CD14-positive monocyte (primary cell): ENCODE measurements at regions not wholly inside any gene's neighbourhood (a gene's known extent, or its start where the extent isn't known, plus 50 kb on each side); places are given as distances from the start of the nearest gene placed in this dataset.

Experiments
- DNase-seq, 3 donors: peaks; one replicate each; pipeline ENCODE4 v3.0.0-alpha.2; 2011 to 2022
- H2AFZ ChIP-seq: 2 replicates; pipeline ENCODE4 v1.6.0; 2012; ENCODE audit warnings: mild to moderate bottlenecking, low read depth, low read length, inconsistent platforms; ENCODE audit not compliant: insufficient read depth, poor library complexity, severe bottlenecking
- H3K27ac ChIP-seq, 2 donors: 1 replicate in 1 of 2; 2 replicates in 1 of 2; pipeline ENCODE4 v1.5.1; 2012 to 2013; ENCODE audit warnings: low read length in 2 of 2, control low read depth in 1 of 2, inconsistent platforms in 1 of 2, low read depth in 1 of 2, mild to moderate bottlenecking in 1 of 2
- H3K27me3 ChIP-seq, 2 donors: one replicate each; pipeline versions ENCODE4 v1.6.0 to v1.6.1; 2011 to 2013; ENCODE audit warnings: low read length in 2 of 2; ENCODE audit not compliant: control insufficient read depth in 2 of 2, insufficient read depth in 2 of 2
- H3K36me3 ChIP-seq, 2 donors: replicated peaks in 1 of 2; 1 replicate in 1 of 2; 2 replicates in 1 of 2; pipeline versions ENCODE4 v1.5.1 to v1.6.1; 2012 to 2013; ENCODE audit warnings: low read length in 2 of 2, control low read depth in 1 of 2, inconsistent platforms in 1 of 2, mild to moderate bottlenecking in 1 of 2; ENCODE audit not compliant: insufficient read depth in 2 of 2, control insufficient read depth in 1 of 2
- H3K4me1 ChIP-seq, 2 donors: 1 replicate in 1 of 2; 2 replicates in 1 of 2; pipeline versions ENCODE4 v1.5.1 to v1.6.1; 2012 to 2013; ENCODE audit warnings: low read length in 2 of 2, control low read depth in 1 of 2, inconsistent platforms in 1 of 2, mild to moderate bottlenecking in 1 of 2, moderate library complexity in 1 of 2; ENCODE audit not compliant: insufficient read depth in 2 of 2, control insufficient read depth in 1 of 2
- H3K4me2 ChIP-seq: replicated peaks from 2 replicates; pipeline ENCODE3; 2012; ENCODE audit warnings: low read length, moderate library complexity, mild to moderate bottlenecking; ENCODE audit not compliant: poor library complexity, severe bottlenecking; ENCODE audit errors: extremely low read depth
- H3K4me3 ChIP-seq, 3 experiments: fragments of 200-600 bp in 1 of 3; sonication (generic) in 1 of 3; replicated peaks in 1 of 3; 1 replicate in 2 of 3; 2 replicates in 1 of 3; pipeline ENCODE4 v1.5.1; 2011 to 2013; ENCODE audit warnings: low read length in 3 of 3, mild to moderate bottlenecking in 3 of 3, control low read depth in 2 of 3, low read depth in 2 of 3, inconsistent platforms in 1 of 3, moderate library complexity in 1 of 3
- H3K79me2 ChIP-seq: 2 replicates; pipeline ENCODE4 v1.6.0; 2012; ENCODE audit warnings: mild to moderate bottlenecking, control low read depth, inconsistent platforms, low read length, moderate library complexity; ENCODE audit not compliant: insufficient read depth
- H3K9ac ChIP-seq: 2 replicates; pipeline ENCODE4 v1.6.0; 2017; ENCODE audit warnings: low read length, mild to moderate bottlenecking; ENCODE audit not compliant: insufficient read depth, poor library complexity, severe bottlenecking
- H3K9me3 ChIP-seq, 2 donors: replicated peaks in 1 of 2; 1 replicate in 1 of 2; 2 replicates in 1 of 2; pipeline versions ENCODE4 v1.5.1 to v1.6.1; 2012 to 2013; ENCODE audit warnings: low read length in 2 of 2, control low read depth in 1 of 2; ENCODE audit not compliant: control insufficient read depth in 1 of 2, insufficient read depth in 1 of 2
- H4K20me1 ChIP-seq: 2 replicates; pipeline ENCODE4 v1.6.0; 2012; ENCODE audit warnings: mild to moderate bottlenecking, low read length, control low read depth, moderate library complexity; ENCODE audit not compliant: insufficient read depth
- H3K27ac Mint-ChIP-seq, 7 donors: one replicate each; pipeline ENCODE4 v1.8.0; 2020; ENCODE audit warnings: mild to moderate bottlenecking in 7 of 7, mixed read lengths in 7 of 7, moderate library complexity in 6 of 7, inconsistent platforms in 2 of 7
- H3K27me3 Mint-ChIP-seq, 3 donors: one replicate each; pipeline ENCODE4 v1.8.0; 2021 to 2022; ENCODE audit warnings: low read depth in 3 of 3, mild to moderate bottlenecking in 3 of 3, mixed read lengths in 3 of 3, moderate library complexity in 3 of 3, inconsistent platforms in 1 of 3
- H3K36me3 Mint-ChIP-seq, 2 donors: one replicate each; pipeline ENCODE4 v1.8.0; 2020; ENCODE audit warnings: mixed read lengths in 2 of 2, inconsistent platforms in 1 of 2, mild to moderate bottlenecking in 1 of 2
- H3K4me1 Mint-ChIP-seq: one replicate; pipeline ENCODE4 v1.8.0; 2020; ENCODE audit warnings: mild to moderate bottlenecking, mixed read lengths
- H3K4me3 Mint-ChIP-seq, 2 donors: one replicate each; pipeline ENCODE4 v1.8.0; 2020; ENCODE audit warnings: mild to moderate bottlenecking in 2 of 2, mixed read lengths in 2 of 2, moderate library complexity in 1 of 2
- H3K9me3 Mint-ChIP-seq, 7 donors: one replicate each; pipeline ENCODE4 v1.8.0; 2020 to 2022; ENCODE audit warnings: mixed read lengths in 7 of 7, mild to moderate bottlenecking in 6 of 7, moderate library complexity in 6 of 7, inconsistent platforms in 2 of 7
- WGBS: methylation state at CpG from one replicate; pipeline ENCODE4 v1.1.5; 2013; ENCODE audit warnings: missing lambda C conversion rate; ENCODE audit not compliant: insufficient coverage; 5-methylcytosine and 5-hydroxymethylcytosine counted together
- intact Hi-C, 2 donors: fragments of 100-400 bp; cut with micrococcal nuclease; formaldehyde crosslinking; loops; one replicate each; pipeline versions ENCODE4 v1.15.0 to v1.15.1; 2023
- TF ChIP-seq, protein P1 (sequence below): fragments of 200-600 bp; IDR thresholded peaks from one replicate; pipeline ENCODE4 v1.8.0; 2022; ENCODE audit warnings: antibody characterized with exemption, mild to moderate bottlenecking

DNA sequence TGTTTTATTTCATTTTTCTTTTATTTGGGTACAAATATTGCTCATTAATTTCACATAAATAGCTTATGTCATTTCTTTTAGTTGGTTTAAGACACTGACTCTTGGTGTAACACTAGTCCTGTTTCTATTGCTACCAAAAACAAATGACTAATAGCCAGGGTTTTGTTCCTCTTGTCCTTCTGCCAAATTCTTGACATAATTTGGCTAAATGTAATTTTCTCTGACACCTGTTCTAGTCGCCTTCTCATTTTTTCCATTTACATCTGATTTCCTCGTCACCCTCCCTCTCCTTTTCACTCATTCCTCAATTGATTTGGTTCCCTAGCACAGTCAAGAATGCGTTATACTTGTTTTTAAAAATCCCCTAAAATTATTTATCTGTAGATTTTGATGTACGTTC is 1718.7 kb downstream of the EFNB2 start:
- no peak overlapping the region for H3K27ac Mint-ChIP-seq
- H3K9me3 Mint-ChIP-seq: peaks cover 0 to 11% (median 5%) of the 10 kb centered on the region in 7 donors
- no peak overlapping the region for H2AFZ ChIP-seq
- WGBS: 100% methylated on average over 1 of the region's 4 CpGs
- no peaks in the 10 kb centered on the region for H3K4me1 ChIP-seq
- H3K9ac ChIP-seq: no peak overlapping the region
- H3K27me3 ChIP-seq: no peaks in the 10 kb centered on the region
- no peaks in the 10 kb centered on the region for H3K27me3 Mint-ChIP-seq
- H4K20me1 ChIP-seq: no peaks in the 10 kb centered on the region
- H3K36me3 Mint-ChIP-seq: no peaks in the 10 kb centered on the region
- TF ChIP-seq, protein P1, sequence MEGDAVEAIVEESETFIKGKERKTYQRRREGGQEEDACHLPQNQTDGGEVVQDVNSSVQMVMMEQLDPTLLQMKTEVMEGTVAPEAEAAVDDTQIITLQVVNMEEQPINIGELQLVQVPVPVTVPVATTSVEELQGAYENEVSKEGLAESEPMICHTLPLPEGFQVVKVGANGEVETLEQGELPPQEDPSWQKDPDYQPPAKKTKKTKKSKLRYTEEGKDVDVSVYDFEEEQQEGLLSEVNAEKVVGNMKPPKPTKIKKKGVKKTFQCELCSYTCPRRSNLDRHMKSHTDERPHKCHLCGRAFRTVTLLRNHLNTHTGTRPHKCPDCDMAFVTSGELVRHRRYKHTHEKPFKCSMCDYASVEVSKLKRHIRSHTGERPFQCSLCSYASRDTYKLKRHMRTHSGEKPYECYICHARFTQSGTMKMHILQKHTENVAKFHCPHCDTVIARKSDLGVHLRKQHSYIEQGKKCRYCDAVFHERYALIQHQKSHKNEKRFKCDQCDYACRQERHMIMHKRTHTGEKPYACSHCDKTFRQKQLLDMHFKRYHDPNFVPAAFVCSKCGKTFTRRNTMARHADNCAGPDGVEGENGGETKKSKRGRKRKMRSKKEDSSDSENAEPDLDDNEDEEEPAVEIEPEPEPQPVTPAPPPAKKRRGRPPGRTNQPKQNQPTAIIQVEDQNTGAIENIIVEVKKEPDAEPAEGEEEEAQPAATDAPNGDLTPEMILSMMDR: no peak
- no peaks in the 10 kb centered on the region for H3K79me2 ChIP-seq
- no peak for DNase-seq
- H3K4me3 Mint-ChIP-seq: no peak overlapping the region
- H3K4me2 ChIP-seq: no peak overlapping the region
- H3K27ac ChIP-seq: no peak overlapping the region
- H3K4me3 ChIP-seq: no peak overlapping the region
- no peaks in the 10 kb centered on the region for H3K36me3 ChIP-seq
- no peaks in the 10 kb centered on the region for H3K9me3 ChIP-seq
- no peaks in the 10 kb centered on the region for H3K4me1 Mint-ChIP-seq
- intact Hi-C loops: no loop called here

DNA sequence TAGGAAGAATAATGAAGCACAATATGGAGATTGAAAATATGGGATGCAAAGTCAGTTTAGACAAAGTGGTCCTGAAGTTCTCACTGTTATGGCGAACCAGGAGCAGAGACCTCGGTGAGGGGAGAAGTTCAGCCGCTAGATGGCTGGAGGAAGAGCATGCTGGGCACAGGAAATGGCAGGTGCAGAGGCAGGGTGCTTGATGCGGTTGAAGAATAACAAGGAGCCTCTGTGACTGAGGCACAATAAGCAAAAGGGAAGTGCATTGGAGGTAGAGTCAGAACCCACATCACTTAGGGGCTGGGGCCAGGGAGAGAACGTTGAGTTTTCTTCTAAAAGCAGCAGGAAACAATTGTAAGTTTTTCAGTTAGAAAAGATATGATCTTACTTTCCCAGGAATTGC is 1725.2 kb downstream of the EFNB2 start:
- Histone ChIP-seq H3K36me3 (no peaks in the 10 kb centered on the region), H3K9ac (no peak overlapping the region), H3K4me3 (no peak overlapping the region), H3K4me1 (no peaks in the 10 kb centered on the region), H3K4me2 (no peak overlapping the region), H3K27me3 (no peaks in the 10 kb centered on the region), H3K27ac (no peak overlapping the region), H3K79me2 (no peaks in the 10 kb centered on the region), H3K9me3 (no peaks in the 10 kb centered on the region), H4K20me1 (no peaks in the 10 kb centered on the region), H2AFZ (no peak overlapping the region)
- TF ChIP-seq, protein P1: no peak
- no peaks in the 10 kb centered on the region for H3K27me3 Mint-ChIP-seq
- no peak for DNase-seq
- peaks cover 0 to 8% (median 4%) of the 10 kb centered on the region in 7 donors for H3K9me3 Mint-ChIP-seq
- H3K4me3 Mint-ChIP-seq: no peak overlapping the region
- WGBS: 80% methylated on average over 4 of the region's 5 CpGs
- H3K36me3 Mint-ChIP-seq: no peaks in the 10 kb centered on the region
- peaks cover 11% of the 10 kb centered on the region for H3K4me1 Mint-ChIP-seq
- intact Hi-C loops: no loop called here
- H3K27ac Mint-ChIP-seq: peak overlapping the region in 1 of 7 donors; percentile 60
